OCI-LY3 (cell line): ENCODE measurements at regions not wholly inside any gene's neighbourhood (a gene's known extent, or its start where the extent isn't known, plus 50 kb on each side); places are given as distances from the start of the nearest gene placed in this dataset.

ENCODE experiments used
- H2AFZ ChIP-seq: fragments of 200-600, 300-600 bp; shearing (Covaris generic); 2 replicates; pipeline ENCODE4 v1.6.0; 2014; ENCODE audit warnings: antibody characterized with exemption, low read depth, low read length
- H3K27ac ChIP-seq: fragments of 200-600, 300-600 bp; sonication (generic); 2 replicates; pipeline ENCODE4 v1.5.1; 2014; ENCODE audit warnings: mild to moderate bottlenecking, low read length, moderate library complexity, mixed read lengths
- H3K27me3 ChIP-seq: fragments of 200-600, 300-600 bp; sonication (generic); 2 replicates; pipeline ENCODE4 v1.6.1; 2014; ENCODE audit warnings: low read depth, low read length, mixed read lengths
- H3K36me3 ChIP-seq: fragments of 200-600, 300-600 bp; sonication (generic); replicated peaks from 2 replicates; pipeline ENCODE3; 2014; ENCODE audit warnings: low read depth, low read length, mixed read lengths
- H3K4me1 ChIP-seq: fragments of 300-600, 200-600 bp; sonication (generic); 2 replicates; pipeline ENCODE4 v1.6.1; 2014; ENCODE audit warnings: low read length, mixed read lengths
- H3K4me2 ChIP-seq: fragments of 200-600, 300-600 bp; sonication (generic); 2 replicates; pipeline ENCODE4 v1.6.1; 2014; ENCODE audit warnings: low read length, mixed read lengths
- H3K4me3 ChIP-seq: fragments of 300-600, 200-600 bp; sonication (generic); 2 replicates; pipeline ENCODE4 v1.5.1; 2014; ENCODE audit warnings: antibody characterized with exemption, mild to moderate bottlenecking, low read length, moderate library complexity
- H3K79me2 ChIP-seq: fragments of 300-600, 200-600 bp; shearing (Covaris generic); 2 replicates; pipeline ENCODE4 v1.6.1; 2014; ENCODE audit warnings: mild to moderate bottlenecking, low read length, mixed read lengths
- H3K9ac ChIP-seq: fragments of 300-600, 200-600 bp; shearing (Covaris generic); 2 replicates; pipeline ENCODE4 v1.6.0; 2014; ENCODE audit warnings: mild to moderate bottlenecking, low read length, moderate library complexity
- H3K9me3 ChIP-seq: fragments of 200-600, 300-600 bp; shearing (Covaris generic); 2 replicates; pipeline ENCODE4 v1.6.1; 2014; ENCODE audit warnings: low read length, mixed read lengths; ENCODE audit not compliant: insufficient read depth
- H4K20me1 ChIP-seq: fragments of 200-600, 300-600 bp; sonication (generic); 2 replicates; pipeline ENCODE4 v1.6.1; 2016; ENCODE audit warnings: low read length, mixed read lengths; ENCODE audit not compliant: insufficient read depth
- CTCF ChIP-seq: fragments of 200-600, 300-600 bp; sonication (generic); IDR thresholded peaks from 2 replicates; pipeline ENCODE4 v1.5.1; 2014; ENCODE audit warnings: antibody characterized with exemption, low read length, low read depth
- EZH2phosphoT487 ChIP-seq: fragments of 200-600 bp; shearing (Covaris generic); IDR thresholded peaks from 2 replicates; pipeline ENCODE4 v1.6.1; 2018; ENCODE audit warnings: antibody characterized with exemption, mixed run types, low read depth

GRCh38 chr12:102539651-102540553, 59.5 kb upstream of the IGF1 start:
- H3K79me2 ChIP-seq, result no peaks in the 10 kb centered on the region

GRCh38 chr12:102535306-102535705, 54.9 kb upstream of the IGF1 start:
- no peak overlapping the region for H2AFZ ChIP-seq
- no peaks in the 10 kb centered on the region for H3K9me3 ChIP-seq
- H3K27me3 ChIP-seq, result no peaks in the 10 kb centered on the region
- no peak overlapping the region for H3K4me2 ChIP-seq
- TF ChIP-seq EZH2phosphoT487, result no peak
- TF ChIP-seq CTCF, result no peak
- H3K4me1 ChIP-seq, result no peaks in the 10 kb centered on the region
- H3K27ac ChIP-seq, result no peak overlapping the region
- no peaks in the 10 kb centered on the region for H3K79me2 ChIP-seq
- no peaks in the 10 kb centered on the region for H3K36me3 ChIP-seq
- no peak overlapping the region for H3K4me3 ChIP-seq
- no peak overlapping the region for H3K9ac ChIP-seq
- H4K20me1 ChIP-seq, result no peaks in the 10 kb centered on the region

More at GRCh38 chr12:102539651-102540553, 59.5 kb upstream of the IGF1 start:
- H4K20me1 ChIP-seq, result no peaks in the 10 kb centered on the region
- H3K4me2 ChIP-seq, result no peak overlapping the region
- H3K9me3 ChIP-seq, result no peaks in the 10 kb centered on the region
- no peaks in the 10 kb centered on the region for H3K4me1 ChIP-seq
- no peaks in the 10 kb centered on the region for H3K27me3 ChIP-seq
- no peak overlapping the region for H3K9ac ChIP-seq
- H3K4me3 ChIP-seq, result no peak overlapping the region
- H2AFZ ChIP-seq, result no peak overlapping the region
- H3K27ac ChIP-seq, result no peak overlapping the region
- TF ChIP-seq CTCF (no peak), EZH2phosphoT487 (no peak)
- H3K36me3 ChIP-seq, result no peaks in the 10 kb centered on the region

GRCh38 chr12:102534899-102535298, 54.5 kb upstream of the IGF1 start:
- no peaks in the 10 kb centered on the region for H3K27me3 ChIP-seq
- no peak overlapping the region for H3K27ac ChIP-seq
- H4K20me1 ChIP-seq, result no peaks in the 10 kb centered on the region
- TF ChIP-seq CTCF (no peak), EZH2phosphoT487 (no peak)
- no peak overlapping the region for H2AFZ ChIP-seq
- H3K4me1 ChIP-seq, result no peaks in the 10 kb centered on the region
- no peaks in the 10 kb centered on the region for H3K79me2 ChIP-seq
- no peaks in the 10 kb centered on the region for H3K9me3 ChIP-seq
- no peak overlapping the region for H3K9ac ChIP-seq
- no peaks in the 10 kb centered on the region for H3K36me3 ChIP-seq
- H3K4me3 ChIP-seq, result no peak overlapping the region
- H3K4me2 ChIP-seq, result no peak overlapping the region

DNA sequence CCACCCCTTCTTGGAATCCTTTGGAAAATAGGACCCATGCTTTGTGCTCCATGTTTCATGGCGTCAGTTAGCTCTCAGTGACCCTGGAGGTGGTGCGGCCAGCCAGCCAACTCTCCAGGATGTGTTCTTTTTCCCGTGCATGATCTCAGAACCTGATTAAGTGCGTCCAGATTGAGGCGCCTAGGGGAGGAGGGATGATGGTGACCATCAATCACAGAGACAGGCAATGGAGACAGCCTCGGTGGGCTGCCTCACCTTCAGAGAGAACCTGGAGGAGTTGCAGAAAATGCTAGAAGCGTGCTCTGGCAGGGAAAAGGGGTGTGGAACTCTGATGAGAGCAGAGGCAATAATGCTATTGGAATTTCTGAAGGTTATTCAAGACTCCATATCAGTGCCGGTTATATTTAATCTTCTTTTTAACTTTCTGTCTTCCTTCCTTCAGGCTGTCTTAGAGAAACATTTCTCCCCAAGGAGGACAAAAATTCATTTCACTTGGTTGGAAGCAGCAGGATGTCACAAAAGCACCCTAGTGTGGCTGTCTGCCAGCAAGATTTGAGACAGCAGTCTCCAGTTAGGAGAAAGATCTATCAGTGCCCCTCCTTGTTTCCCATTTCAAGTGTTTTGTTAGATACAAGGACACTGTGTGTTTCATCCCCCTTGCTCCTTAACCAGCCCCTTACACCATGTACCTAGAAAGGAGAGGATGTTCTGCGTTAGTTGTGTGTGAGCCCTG, 53.3 kb upstream of the IGF1 start:
- no peaks in the 10 kb centered on the region for H3K9me3 ChIP-seq
- no peaks in the 10 kb centered on the region for H4K20me1 ChIP-seq
- no peak overlapping the region for H2AFZ ChIP-seq
- H3K4me1 ChIP-seq, result no peaks in the 10 kb centered on the region
- no peak overlapping the region for H3K9ac ChIP-seq
- TF ChIP-seq EZH2phosphoT487 (no peak), CTCF (no peak)
- H3K36me3 ChIP-seq, result no peaks in the 10 kb centered on the region
- no peak overlapping the region for H3K4me2 ChIP-seq
- H3K79me2 ChIP-seq, result no peaks in the 10 kb centered on the region
- H3K27me3 ChIP-seq, result no peaks in the 10 kb centered on the region
- H3K27ac ChIP-seq, result no peak overlapping the region
- H3K4me3 ChIP-seq, result no peak overlapping the region
